ENCODE measurements at regions not wholly inside any gene's neighbourhood (a gene's known extent, or its start where the extent isn't known, plus 50 kb on each side); places are given as distances from the start of the nearest gene placed in this dataset.

DNA sequence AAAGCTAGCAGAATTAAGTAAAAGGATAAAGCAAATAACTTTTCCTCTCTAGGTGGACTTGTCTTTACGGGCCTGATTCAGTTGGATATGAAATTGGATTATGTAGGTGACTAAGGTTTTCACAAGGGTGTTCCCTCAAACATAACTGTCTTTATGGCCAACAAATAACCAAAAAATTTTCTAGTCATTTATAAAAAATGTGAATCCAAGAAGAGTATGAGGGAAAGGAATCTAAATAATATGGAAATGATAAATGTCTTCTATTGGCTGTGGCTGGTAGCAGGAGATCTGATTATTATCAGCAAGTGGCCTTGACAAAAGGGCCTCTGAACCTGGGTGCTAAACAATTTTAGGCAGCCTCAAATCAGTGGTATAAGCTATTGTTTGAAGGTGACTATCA lies 594.0 kb upstream of the UBE2E2 start:
- TF ChIP-seq, protein P1, sequence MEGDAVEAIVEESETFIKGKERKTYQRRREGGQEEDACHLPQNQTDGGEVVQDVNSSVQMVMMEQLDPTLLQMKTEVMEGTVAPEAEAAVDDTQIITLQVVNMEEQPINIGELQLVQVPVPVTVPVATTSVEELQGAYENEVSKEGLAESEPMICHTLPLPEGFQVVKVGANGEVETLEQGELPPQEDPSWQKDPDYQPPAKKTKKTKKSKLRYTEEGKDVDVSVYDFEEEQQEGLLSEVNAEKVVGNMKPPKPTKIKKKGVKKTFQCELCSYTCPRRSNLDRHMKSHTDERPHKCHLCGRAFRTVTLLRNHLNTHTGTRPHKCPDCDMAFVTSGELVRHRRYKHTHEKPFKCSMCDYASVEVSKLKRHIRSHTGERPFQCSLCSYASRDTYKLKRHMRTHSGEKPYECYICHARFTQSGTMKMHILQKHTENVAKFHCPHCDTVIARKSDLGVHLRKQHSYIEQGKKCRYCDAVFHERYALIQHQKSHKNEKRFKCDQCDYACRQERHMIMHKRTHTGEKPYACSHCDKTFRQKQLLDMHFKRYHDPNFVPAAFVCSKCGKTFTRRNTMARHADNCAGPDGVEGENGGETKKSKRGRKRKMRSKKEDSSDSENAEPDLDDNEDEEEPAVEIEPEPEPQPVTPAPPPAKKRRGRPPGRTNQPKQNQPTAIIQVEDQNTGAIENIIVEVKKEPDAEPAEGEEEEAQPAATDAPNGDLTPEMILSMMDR (IDR thresholded peaks at IDR 0.05) = no peak
- TF ChIP-seq POLR2A (IDR thresholded peaks at IDR 0.05) = no peak
